HG03280 (cell line): ENCODE measurements at regions not wholly inside any gene's neighbourhood (a gene's known extent, or its start where the extent isn't known, plus 50 kb on each side); places are given as distances from the start of the nearest gene placed in this dataset.
"Not testable (repeated sequence)": the region's sequence is repeated elsewhere in the genome, so short reads cannot be mapped to it uniquely, and the experiment has no call there.

ENCODE experiments used
- ATAC-seq: cut with Tn5 transposase; IDR thresholded peaks from one replicate; pipeline ENCODE4 v1.9.1; 2021; ENCODE audit warnings: mild to moderate bottlenecking, moderate library complexity; ENCODE audit not compliant: unreplicated experiment

GRCh38 chr6:75031102-75031501 is 174.8 kb downstream of the COL12A1 start:
- ATAC-seq = not testable (repeated sequence)

GRCh38 chr6:75029333-75029732 is 176.5 kb downstream of the COL12A1 start:
- no peak for ATAC-seq

- no peak for ATAC-seq
These were observed 180.5 kb downstream of the COL12A1 start for GRCh38 chr6:75025371-75025770.

- no peak for ATAC-seq
These were observed 181.0 kb downstream of the COL12A1 start for GRCh38 chr6:75024828-75025227.

- no peak for ATAC-seq
These were observed 182.2 kb downstream of the COL12A1 start for GRCh38 chr6:75023634-75024033.

- ATAC-seq = no peak
These were observed 184.9 kb downstream of the COL12A1 start for GRCh38 chr6:75020971-75021370.

- no peak for ATAC-seq
These were observed 185.5 kb downstream of the COL12A1 start for GRCh38 chr6:75020376-75020775.

- no peak for ATAC-seq
These were observed 193.8 kb downstream of the COL12A1 start for GRCh38 chr6:75012018-75012417.

- ATAC-seq = not testable (repeated sequence)
These were observed 201.9 kb downstream of the COL12A1 start for GRCh38 chr6:75003984-75004383.

GRCh38 chr6:74997646-74998045 is 208.2 kb downstream of the COL12A1 start:
- no peak for ATAC-seq

- ATAC-seq = no peak
These were observed 212.7 kb downstream of the COL12A1 start for GRCh38 chr6:74993136-74993535.

GRCh38 chr6:74991573-74992332 is 214.1 kb downstream of the COL12A1 start:
- no peak for ATAC-seq

- no peak for ATAC-seq
These were observed 226.6 kb downstream of the COL12A1 start for GRCh38 chr6:74979065-74979766.

- no peak for ATAC-seq
These were observed 229.2 kb downstream of the COL12A1 start for GRCh38 chr6:74976701-74977100.

- no peak for ATAC-seq
These were observed 229.8 kb downstream of the COL12A1 start for GRCh38 chr6:74976026-74976425.

- ATAC-seq = no peak
These were observed 232.3 kb downstream of the COL12A1 start for GRCh38 chr6:74973591-74973990.

GRCh38 chr6:74971633-74972032 is 234.2 kb downstream of the COL12A1 start:
- ATAC-seq = no peak

- ATAC-seq = no peak
These were observed 236.1 kb downstream of the COL12A1 start for GRCh38 chr6:74969591-74970267.

- ATAC-seq = no peak
These were observed 238.0 kb downstream of the COL12A1 start for GRCh38 chr6:74967821-74968220.

- no peak for ATAC-seq
These were observed 239.1 kb downstream of the COL12A1 start for GRCh38 chr6:74966712-74967111.

GRCh38 chr6:74964871-74965441 is 240.9 kb downstream of the COL12A1 start:
- no peak for ATAC-seq
